ENCODE measurements at regions not wholly inside any gene's neighbourhood (a gene's known extent, or its start where the extent isn't known, plus 50 kb on each side); places are given as distances from the start of the nearest gene placed in this dataset.

GRCh38 chr5:155780260-155780659, 546.7 kb upstream of the SGCD start:
- no peak for TF ChIP-seq POLR2A (IDR thresholded peaks at IDR 0.05; ENCODE audit: low read depth, low read length)
- TF ChIP-seq POLR2AphosphoS5 (IDR thresholded peaks at IDR 0.05; ENCODE audit: low read depth, low read length), result no peak
- TF ChIP-seq TAF1 (IDR thresholded peaks at IDR 0.05; ENCODE audit: borderline replicate concordance, low read depth, low read length), result no peak

Measured in GM12892 (cell line).